GM10266 (cell line): ENCODE measurements at regions not wholly inside any gene's neighbourhood (a gene's known extent, or its start where the extent isn't known, plus 50 kb on each side); places are given as distances from the start of the nearest gene placed in this dataset.
"Not testable (repeated sequence)": the region's sequence is repeated elsewhere in the genome, so short reads cannot be mapped to it uniquely, and the experiment has no call there.

Source experiments
- DNase-seq: peaks from one replicate; pipeline ENCODE4 v3.0.0; 2012; ENCODE audit errors: extremely low spot score
- TF ChIP-seq, protein P1 (sequence below): IDR thresholded peaks from 2 replicates; pipeline ENCODE4 v1.5.1; 2012; ENCODE audit warnings: mild to moderate bottlenecking, low read depth; ENCODE audit not compliant: control insufficient read depth, insufficient read depth; ENCODE audit errors: missing control alignments

DNA sequence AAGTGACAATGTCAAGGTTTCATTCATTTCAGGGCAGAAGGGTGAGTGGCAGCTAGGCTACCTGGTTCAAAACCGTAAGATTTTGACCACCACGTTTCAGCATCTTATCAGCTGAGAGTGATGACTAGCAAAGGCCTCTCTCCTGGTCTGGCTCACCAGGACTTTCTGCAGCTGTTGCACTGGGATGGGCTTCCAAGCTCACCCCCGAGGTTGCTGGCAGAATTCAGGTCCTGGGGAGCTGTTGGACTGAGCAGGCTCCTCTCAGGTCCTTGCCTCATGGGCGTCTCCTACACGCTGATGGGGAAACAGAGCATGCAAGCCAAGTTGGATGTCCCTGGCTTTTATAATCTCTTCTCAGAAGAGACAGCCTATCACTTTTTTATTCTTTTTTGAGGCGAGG, 88.8 kb upstream of the RNU6-1 start:
- no peak for DNase-seq
- TF ChIP-seq, protein P1, sequence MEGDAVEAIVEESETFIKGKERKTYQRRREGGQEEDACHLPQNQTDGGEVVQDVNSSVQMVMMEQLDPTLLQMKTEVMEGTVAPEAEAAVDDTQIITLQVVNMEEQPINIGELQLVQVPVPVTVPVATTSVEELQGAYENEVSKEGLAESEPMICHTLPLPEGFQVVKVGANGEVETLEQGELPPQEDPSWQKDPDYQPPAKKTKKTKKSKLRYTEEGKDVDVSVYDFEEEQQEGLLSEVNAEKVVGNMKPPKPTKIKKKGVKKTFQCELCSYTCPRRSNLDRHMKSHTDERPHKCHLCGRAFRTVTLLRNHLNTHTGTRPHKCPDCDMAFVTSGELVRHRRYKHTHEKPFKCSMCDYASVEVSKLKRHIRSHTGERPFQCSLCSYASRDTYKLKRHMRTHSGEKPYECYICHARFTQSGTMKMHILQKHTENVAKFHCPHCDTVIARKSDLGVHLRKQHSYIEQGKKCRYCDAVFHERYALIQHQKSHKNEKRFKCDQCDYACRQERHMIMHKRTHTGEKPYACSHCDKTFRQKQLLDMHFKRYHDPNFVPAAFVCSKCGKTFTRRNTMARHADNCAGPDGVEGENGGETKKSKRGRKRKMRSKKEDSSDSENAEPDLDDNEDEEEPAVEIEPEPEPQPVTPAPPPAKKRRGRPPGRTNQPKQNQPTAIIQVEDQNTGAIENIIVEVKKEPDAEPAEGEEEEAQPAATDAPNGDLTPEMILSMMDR, result no peak

DNA sequence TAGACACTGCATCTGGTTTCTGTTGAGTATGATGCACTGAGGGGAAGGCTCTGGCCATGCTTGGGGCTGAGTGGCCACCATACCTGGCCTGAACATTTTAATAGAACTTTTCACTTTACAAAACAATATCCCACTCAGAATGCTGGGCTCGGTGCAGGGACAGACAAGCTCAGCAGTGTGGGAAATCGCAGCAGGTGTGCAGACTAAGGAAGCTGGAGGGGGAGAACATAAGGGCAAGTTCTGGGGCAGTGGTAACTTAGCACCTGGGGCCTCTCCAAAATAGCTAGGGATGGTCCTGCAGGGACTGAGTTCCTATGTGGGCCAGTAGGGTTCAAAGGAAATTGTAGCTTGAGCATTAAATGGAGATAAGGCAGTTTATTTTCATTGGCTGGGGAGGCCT, 90.9 kb upstream of the RNU6-1 start:
- TF ChIP-seq, protein P1, result no peak
- no peak for DNase-seq

DNA sequence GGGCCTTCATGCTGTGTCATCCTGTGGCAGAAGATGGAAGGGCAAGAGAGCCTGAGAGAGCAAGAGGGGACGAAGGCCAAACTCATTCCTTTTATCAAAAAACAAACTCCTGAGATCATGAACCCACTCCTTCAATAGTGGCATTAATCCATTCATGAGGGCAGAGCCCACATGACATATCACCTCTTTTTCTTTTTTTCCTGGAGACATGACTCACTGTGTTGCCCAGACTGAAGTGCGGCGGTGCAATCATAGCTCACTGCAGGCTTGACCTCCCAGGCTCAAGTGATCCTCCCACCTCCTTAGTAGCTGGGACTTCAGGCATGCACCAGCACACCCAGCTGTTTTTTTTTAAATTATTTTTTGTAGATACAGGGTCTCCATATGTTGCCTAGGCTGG, 92.0 kb upstream of the RNU6-1 start:
- no peak for DNase-seq
- TF ChIP-seq, protein P1, result no peak

DNA sequence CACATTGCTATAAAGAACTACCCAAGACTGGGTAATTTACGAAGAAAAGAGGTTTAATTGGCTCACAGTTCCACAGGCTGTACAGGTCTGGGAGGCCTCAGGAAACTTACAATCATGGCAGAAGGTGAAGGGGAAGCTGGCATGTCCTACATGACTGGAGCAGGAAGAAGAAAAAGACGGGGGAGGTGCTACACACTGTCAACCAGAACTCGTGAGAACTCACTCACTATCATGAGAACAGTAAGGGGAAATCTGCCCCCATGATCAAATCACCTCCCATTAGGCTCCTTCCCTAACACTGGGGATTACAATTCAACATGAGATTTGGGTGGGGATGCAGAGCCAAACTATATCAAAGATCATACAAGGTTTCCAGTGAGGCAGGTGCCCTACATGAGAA, 94.3 kb upstream of the RNU6-1 start:
- DNase-seq, result not testable (repeated sequence)

DNA sequence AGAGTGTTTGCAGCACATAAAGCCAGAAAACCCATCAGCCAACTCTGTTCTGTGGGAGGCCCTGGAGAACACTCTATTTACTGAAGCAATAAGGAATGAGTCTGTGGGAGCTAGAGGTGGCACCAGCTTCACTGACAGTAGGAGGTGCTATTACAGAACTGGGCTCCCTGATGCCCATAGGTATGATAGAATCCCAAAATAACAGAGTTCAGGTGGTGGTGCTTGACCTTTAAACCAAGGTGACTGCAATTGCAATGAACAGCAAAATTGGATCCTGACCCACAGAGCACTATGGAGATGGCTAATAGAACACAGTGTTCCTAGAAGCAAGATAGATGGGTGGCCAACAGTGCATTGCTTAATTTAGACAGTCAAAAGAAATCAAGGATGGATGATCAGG, 95.4 kb upstream of the RNU6-1 start:
- TF ChIP-seq, protein P1, result no peak
- DNase-seq, result no peak

DNA sequence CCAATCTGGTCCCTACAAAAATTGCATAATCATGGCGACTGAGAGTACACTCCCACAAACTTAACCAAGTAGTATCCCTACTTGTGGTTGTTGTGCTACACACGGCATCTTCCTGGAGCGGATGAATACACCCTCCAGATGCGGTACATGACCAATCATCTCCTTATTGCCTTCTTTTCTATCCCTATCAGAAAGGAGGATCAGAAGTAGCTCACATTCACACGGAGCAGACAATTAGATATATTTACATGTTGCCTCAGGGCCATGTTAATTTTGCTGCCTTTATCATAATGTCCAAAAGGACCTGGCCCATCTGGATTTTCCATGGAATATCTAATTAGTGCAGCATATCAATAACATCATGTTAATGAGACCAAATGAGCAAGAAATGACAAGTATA, 96.4 kb upstream of the RNU6-1 start:
- TF ChIP-seq, protein P1, result no peak
- no peak for DNase-seq

DNA sequence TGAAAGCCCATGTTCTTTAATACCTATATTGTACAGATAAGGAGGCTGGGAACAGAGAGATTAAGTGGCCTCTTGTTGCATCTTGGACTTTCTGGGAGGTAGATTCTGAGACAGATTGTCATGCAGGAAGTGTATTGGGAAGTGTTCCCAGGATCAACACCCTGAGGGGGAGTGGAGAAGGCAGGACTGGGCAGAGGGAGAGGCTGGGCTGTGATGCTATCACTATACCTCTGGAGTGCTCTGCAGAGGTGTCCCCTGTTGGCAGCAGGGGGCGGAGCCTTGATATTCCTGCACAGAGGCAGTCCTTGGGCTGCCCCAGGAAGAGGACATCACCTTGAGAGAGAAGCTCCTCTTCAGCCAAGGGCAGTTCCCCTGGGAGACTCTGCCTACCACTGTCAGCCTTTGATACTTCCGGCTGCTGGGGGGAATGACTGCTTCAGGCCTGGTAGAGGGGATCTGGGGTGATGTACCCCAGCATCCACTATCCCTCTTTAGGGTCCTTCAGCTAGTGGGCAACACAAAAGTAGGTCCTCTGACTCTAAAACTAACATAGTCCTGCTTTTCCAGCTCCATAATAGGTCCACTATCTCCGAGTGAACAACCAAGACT, 97.4 kb upstream of the RNU6-1 start:
- no peak for DNase-seq
- TF ChIP-seq, protein P1, result no peak

DNA sequence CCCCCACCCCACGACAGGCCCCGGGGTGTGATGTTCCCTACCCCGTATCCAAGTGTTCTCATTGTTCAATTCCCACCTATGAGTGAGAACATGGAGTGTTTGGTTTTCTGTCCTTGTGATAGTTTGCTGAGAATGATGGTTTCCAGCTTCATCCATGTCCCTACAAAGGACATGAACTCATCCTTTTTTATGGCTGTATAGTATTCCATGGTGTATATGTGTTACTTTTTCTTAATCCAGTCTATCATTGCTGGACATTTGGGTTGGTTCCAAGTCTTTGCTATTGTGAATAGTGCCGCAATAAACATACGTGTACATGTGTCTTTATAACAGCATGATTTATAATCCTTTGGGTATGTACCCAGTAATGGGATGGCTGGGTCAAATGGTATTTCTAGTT, 99.3 kb upstream of the RNU6-1 start:
- not testable (repeated sequence) for DNase-seq

DNA sequence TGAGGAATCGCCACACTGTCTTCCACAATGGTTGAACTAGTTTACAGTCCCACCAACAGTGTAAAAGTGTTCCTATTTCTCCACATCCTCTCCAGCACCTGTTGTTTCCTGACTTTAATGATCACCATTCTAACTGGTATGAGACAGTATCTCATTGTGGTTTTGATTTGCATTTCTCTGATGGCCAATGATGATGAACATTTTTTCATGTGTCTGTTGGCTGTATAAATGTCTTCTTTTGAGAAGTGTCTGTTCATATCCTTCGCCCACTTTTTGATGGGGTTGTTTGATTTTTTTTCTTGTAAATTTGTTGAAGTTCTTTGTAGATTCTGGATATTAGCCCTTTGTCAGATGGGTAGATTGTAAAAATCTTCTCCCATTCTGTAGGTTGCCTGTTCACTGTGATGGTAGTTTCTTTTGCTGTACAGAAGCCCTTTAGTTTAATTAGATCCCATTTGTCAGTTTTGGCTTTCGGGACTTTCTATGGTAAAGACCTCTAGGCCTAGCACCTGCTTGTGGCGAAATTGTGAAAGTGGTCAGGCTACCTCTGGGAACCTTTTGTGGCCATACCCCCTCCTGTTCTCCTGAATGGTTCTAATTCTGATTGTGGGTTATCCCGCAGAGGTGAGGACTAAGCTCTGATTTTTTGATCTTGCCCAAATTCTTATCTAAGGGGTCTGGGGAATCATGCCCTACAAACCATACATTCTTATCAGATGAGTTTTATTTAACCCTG, 99.9 kb upstream of the RNU6-1 start:
- not testable (repeated sequence) for DNase-seq
